Sigmoid colon (tissue), 4 donors: ENCODE measurements at regions not wholly inside any gene's neighbourhood (a gene's known extent, or its start where the extent isn't known, plus 50 kb on each side); places are given as distances from the start of the nearest gene placed in this dataset.

ENCODE experiments used
- POLR2A ChIP-seq, 2 donors: fragments of 450-650 bp; IDR thresholded peaks; one replicate each; pipeline ENCODE4 v1.6.1; 2016; ENCODE audit warnings: antibody characterized with exemption in 2 of 2, mild to moderate bottlenecking in 2 of 2, moderate library complexity in 2 of 2
- POLR2AphosphoS5 ChIP-seq, 4 donors: sonication (generic); formaldehyde crosslinking; IDR thresholded peaks; one replicate each; pipeline ENCODE4 v1.6.1; 2017; ENCODE audit warnings: antibody characterized with exemption in 4 of 4

DNA sequence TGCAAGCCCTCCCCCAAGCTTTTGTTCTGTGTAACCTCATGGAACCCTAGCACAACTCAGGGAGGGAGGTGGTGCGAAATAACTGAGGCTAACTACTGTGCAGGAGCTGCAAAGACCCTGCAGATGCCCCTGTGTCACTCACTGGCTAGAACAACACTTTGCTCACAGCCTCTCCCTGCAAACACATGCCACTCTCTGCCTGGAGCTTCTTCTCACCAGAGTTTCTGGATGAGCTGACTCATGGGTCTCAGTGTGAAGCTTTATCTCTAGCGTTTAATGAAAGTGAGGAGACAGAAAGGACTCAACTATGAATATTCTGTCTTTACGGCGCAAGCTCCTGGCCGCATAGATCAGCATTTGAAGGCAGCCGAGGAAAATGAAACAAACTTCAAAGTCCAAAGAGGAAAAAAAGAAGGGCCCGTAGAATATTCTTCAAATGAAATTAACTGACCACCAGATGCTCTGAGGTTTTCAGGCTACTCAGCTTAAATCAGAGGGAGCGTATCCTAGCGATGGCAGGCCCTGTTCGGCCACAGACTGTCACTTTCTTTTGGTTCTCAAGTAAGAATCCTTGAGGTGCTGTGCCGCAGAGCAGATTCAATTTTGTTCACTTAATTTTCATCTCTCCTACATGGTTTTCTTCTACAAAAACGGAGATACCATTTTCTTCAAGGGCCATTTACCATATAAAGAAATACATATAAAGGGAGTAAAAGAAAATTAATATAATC, 77.7 kb upstream of the TAS2R1 start:
- no peak for TF ChIP-seq POLR2A (IDR thresholded peaks at IDR 0.05)
- no peak for TF ChIP-seq POLR2AphosphoS5 (IDR thresholded peaks at IDR 0.05)
